NCI-H2081 (cell line): ENCODE measurements at regions not wholly inside any gene's neighbourhood (a gene's known extent, or its start where the extent isn't known, plus 50 kb on each side); places are given as distances from the start of the nearest gene placed in this dataset.
A peak's percentile ranks its signal among the peaks of the same experiment; 100 is the strongest.

Experiments used
- DNase-seq, 2 experiments: peaks; one replicate each; lab custom pipeline; 2025; lab: John Stamatoyannopoulos, UW

DNA sequence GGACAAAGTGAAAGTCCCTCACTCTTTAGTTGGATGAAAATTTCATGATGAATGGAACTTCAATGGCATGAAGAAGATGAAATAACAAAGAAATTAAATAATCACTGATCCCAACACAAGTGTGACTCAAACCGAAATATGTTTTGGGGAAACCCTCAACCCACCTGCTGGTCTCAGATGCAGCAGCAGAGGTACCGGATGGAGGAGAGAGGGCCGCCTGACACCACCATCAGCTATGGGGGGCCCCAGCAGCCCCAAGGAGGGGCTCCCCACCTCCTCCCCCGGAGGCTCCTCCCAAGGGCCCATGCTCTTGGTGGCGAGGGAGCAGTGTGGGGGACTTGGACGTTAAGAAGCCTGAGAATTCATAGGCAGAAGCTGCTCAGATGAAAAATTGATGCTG lies 137.2 kb upstream of the ADARB2 start:
- no peak for DNase-seq

DNA sequence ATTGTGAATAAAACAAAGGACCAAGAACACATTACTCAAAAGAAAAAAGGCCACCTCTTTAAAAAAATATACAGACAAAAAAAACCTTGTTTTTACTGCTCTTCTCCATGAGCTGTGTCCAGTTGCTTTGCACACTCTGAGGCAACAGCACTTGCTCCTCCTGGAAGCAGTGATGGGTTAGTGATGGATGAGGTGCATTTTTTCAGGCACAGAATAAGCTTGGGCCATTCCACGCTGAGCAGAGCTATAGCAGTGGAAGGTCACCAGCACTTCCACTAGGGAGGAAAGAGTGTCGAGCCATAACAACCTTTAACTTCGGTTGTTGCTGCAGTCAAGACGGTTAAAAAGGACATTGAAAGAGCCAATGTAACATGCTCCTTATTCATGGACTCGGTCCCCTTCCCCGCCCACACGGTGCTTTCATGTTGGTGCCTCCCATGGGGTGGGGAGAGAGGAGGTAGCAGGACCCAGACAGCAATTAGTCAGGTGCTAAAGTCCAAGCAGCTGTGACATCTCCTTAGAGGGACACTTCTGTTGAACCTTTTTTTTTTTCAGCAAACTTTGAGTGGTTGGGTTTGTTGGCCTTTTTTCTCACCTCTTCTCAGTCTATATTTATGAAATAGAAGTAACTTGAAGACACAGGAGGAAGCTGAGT lies 136.5 kb upstream of the ADARB2 start:
- DNase-seq, result no peak

DNA sequence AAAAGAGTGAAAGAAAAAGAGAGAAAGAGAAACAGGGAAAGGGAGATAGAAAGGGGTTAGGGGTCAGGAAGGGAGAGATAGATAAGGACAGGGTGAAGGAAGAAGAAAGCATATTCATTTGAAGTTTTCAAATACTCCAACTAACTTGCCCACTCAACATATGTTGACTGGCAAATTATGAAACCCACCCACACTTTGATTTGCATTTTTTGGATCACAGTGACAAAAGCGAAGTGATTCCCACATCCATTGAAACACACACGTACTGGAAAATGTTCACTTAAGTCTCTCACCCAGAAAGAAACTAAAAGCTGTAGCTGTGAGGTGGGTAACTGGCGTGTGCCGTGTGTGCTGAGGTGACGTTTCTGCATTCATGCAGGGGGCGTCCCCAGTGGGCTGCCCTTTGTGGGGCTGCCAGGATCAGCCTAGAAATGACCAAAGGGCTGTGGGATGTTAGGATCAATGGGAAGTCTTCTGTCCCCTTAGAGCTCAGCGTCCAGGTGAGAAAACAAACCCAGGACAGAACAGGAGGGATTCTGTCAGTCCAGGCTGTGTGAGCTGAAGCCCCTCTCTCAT lies 134.9 kb upstream of the ADARB2 start:
- DNase-seq, result no peak

DNA sequence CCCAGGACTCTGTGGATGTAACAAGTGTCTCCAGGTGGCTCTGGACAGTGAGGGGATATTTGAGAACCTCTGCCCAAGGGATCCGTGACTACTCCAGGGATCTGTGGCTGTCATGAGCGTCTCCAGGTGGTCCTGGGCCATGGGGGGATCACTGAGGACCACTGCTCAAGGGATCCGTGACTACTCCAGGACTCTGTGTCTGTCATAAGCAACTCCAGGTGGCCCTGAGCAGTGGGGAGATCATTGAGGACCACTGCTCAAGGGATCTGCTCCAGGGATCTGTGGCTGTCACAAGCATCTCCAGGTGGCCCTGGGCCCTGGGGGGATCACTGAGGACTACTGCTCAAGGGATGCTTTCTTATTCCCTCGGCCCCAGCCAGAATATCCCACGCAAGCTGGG lies 133.2 kb upstream of the ADARB2 start:
- DNase-seq, result no peak

DNA sequence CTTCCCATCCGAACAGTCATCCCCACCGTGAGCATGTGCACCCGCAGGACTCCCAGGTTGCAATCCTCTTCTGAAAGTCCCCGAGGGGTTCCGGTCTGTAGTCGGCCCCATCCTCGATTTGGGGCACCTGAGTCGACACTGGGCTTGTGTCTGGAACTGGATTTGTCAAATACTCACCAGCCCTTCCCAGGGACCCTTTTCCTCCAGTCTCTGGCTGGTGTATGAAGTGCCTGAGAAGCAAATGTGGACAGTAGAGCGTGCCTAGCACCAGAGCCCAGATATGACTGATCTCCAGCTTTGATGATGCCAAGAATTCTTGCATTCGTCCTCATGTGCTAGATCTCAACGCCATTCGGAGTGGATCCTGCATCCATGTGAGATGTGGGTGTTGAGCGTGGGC lies 132.5 kb upstream of the ADARB2 start:
- DNase-seq, result no peak

DNA sequence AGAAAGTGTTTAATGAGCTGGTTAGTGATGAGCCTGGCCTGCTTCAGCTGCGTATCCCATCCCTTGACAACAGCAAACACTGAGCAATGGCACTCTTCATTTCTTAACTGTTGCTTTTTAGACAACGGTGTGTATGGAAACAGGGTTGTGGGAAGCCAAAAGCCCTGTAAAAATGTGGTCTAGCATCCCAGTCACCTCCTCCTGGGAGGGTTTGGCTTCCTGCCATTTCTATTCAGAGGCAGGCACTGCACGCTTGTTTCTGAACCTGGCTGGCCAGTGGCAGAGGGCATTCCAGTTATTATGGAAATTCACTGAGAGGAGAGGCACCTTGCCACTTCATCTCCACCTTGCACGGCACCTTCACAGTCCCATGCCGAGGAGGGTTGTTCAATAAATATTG lies 123.0 kb upstream of the ADARB2 start:
- peak in 1 of 2 experiments; percentile 53 for DNase-seq

DNA sequence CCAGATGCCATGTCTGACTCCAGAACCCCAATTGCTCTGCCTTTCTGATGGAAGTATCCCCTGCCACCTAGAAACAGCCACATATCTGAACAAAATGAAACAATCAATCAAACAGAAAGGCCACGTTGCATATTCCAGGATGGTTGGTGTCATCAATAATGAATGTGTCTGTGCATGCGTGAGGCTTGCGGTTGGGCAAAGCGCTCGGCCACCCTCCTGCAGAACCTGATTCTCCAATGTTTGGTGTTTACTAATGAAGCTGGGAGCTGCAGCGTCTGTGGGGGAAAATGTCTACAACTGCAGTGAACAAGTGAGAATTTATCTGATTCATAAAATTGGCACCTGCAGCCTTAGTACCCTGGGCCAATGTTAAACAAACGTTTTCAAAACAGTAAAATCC lies 121.2 kb upstream of the ADARB2 start:
- DNase-seq, result no peak

DNA sequence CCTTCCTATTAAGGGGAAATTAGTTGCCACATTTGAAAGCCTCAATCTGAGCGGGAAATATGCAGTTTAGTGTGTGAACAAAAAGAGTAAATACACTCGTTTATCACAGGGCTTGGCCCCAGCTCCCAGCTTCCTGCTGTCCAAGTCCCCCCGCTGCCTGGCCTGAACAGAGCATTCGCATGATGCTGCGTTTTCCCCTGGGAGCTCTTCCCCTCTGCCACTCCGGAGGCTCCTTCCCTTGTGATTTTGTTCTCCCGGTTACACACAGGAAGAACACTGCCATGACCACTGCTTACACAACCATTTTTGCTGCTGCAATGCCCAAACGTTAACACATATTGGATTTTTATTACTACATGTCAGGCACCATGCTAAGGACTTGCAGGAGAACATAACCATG lies 120.7 kb upstream of the ADARB2 start:
- no peak for DNase-seq

DNA sequence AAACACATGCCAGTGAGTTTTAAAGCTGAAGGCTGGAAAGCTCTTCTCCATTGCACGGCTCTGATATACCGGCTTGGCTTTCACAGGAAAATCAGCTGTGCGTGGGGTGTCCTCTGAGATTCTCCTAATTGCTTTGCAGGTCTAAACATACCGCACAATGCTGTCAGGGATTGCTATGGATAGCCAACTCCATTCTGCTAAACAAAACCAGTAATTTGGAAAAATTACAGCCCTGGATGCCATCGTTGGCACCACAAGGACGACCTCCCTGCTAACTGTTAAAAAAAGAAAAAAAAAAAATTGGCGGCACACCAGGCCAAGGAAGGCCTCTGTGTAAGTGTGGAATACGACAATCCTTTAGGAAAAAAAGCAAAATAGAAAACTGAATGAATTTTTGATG lies 118.6 kb upstream of the ADARB2 start:
- no peak for DNase-seq

DNA sequence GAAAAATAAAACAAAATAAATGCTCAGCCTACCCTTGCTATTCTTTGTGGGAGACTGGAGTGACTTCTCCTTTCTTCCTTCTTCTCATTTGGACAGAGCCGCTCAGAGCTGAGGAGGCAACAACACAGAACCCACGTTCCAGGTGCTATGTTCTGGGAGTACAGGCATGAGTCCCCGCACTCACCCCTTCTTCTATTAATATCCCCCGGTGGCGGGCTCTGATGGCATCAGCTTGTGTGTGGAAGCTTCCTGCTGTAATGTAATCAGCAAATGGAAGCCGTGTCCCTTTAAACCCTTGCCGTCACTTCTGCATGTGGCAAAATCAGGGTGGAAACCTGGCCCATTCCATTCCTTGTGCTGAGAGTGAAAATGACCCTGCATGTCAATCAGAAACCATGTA lies 116.9 kb upstream of the ADARB2 start:
- no peak for DNase-seq

DNA sequence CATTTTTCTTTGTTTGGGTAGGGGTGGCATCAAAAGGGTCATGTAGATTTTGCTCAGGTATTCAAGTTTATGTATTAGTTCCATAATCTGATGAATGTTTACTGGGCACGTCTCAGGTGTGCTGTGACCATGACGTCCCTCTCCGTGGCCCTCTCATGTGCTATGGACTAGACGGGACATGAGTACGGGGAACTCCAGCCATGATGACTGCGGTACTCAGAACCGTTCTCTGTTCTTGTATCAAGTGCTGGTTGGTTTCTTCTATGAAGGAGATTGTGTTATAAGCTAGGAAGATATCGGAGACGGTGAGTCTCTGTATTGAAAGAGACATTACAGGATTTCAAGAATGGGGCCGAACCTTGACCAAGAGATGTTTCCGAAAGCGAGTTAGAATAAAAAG lies 116.5 kb upstream of the ADARB2 start:
- DNase-seq, result no peak

DNA sequence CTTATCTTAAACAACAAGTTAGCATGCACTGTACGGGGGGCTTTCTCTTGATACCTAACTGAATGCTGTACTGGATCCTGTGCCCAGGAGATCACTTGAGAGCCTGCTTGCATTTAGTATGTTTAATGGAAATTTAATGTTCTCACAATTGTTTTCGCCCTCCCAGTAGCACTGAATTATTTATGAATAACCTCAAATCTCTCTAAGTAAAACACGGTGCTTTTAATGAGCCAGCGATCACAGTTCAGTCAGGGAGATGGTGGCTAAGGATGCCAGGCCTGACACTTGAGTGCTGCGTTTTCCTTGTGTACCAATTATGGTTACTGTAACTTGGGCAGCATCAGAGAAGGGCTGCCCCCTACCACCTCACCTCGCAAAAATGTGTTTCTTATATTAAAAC lies 115.5 kb upstream of the ADARB2 start:
- DNase-seq, result no peak

DNA sequence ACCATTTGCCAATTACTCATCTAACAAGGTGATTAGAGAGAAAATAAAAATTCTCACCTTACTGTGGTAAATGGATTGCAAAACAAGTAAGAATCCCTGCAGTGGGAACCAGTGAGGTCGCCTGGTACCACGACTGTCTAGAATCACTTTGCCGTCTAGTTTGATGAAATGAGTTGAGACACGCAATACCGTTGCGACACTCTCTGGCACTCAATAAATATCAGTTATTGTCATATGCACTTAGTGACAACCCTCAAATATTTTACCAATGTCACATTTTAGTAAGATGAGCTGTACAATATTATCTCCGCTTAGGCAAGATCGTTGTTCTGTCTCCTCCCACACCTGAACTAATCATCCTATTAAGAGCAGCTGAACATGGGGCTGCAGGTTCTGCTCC lies 114.4 kb upstream of the ADARB2 start:
- DNase-seq, result no peak

DNA sequence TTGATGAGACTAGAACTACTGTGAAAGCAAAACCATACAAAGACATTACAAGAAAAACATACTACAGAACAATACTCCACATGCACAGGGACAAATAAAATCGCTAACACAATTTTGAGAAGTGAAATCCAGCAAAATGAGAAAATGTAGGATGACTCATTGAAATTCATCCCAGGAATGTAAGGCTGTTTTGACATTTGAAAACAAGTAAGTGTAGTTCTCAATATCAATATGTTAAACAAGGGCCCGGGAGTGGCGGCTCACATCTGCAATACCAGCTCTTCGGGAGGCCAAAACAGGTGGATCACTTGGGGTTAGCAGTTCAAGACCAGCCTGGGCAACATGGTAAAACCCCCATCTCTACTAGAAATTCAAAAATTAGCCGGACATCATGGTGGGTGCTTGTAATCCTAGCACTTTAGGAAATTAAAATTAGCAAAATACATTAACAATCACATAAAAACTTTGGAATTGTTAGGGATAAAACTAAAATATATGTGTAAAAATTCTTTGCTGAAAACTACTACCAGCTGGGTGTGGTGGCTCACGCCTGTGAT lies 113.7 kb upstream of the ADARB2 start:
- DNase-seq, result no peak

DNA sequence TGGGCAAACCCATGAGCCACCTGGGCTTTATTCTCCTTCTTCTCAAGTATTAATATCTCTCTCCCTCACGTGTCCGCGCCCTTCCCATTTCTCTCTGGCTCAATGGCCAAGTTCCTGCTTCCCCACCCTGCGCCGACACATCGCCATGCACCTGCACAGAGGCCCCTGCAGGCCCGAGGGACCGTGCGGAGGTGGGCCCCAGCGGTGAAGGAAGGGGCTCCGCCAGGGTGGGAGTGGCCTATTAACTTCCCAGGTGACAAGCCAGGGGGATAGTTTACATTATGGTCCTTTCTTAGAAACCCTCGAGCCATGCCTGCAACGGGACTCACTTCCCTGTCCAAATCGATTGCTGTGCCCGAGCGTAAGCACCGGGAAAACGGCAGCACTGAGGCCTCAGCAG lies 110.0 kb upstream of the ADARB2 start:
- no peak for DNase-seq

DNA sequence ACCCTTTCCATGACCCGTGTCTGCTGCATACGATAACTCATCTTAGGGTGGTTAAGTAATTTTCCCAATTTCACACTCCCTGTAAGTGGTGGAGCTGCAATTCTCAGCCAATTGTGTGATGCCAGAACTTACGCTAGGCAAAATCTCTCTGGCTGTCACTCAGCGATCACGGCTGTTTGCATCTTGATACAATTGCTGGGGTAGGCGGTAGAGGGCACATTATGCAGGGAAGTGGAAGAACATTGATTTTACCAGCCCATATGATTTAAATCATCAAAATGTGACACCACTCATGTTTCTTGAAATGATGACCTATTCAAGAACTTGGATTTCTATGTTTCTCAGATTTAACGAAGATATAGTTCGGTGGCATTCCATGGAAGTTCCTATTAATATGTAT lies 108.7 kb upstream of the ADARB2 start:
- DNase-seq, result no peak

DNA sequence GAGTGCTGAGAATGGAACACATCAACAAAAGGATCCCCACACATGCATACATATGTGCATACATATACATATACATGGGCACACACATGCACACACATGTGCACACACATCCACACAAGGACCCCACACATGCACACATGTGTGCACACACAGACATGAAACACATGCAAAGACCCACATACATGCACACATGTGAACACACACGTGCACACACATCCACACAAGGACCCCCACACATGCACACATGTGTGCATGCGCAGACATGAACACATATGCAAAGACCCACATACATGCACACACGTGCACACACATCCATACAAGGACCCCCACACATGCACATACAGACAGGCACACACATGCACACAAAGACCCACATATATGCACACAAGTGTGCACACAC lies 104.4 kb upstream of the ADARB2 start:
- DNase-seq, result no peak

DNA sequence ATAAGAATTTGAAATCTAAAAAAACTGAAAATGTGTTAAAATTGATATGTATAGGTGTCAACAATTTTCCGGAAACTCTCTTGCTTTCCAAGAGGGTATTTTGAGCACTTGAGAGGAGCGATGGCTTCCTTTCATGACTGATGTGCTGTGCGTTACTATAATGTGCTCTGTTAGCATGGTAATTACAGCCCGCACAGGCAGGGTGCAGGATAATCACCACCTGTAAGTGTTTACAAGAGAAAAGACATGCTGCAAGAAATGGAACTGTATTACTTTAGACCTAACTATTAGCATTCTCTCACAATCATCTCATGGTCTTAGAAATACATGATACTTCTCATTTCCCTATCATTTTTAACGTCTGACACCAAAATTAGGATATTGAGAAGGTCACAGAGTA lies 92.4 kb upstream of the ADARB2 start:
- peak in 1 of 2 experiments; percentile 42 for DNase-seq

DNA sequence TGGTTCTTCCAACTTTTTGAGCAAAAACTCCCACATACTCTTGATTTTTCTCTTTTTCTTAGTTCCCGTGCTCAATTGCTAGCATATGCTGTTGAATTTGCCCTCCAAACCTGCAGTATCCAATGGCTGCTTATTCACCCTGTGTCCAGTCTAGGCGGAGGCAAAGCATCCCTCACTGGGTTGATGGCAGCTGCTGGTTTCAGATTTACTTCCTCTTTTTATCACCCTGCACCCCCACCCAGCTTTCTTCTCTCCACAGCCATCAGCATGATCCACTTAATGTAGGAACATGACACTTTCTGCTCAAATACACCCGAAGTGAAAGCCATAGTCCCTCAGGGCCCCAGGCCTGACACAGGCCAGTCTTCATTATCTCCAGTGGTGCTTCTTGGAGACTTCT lies 87.6 kb upstream of the ADARB2 start:
- no peak for DNase-seq

DNA sequence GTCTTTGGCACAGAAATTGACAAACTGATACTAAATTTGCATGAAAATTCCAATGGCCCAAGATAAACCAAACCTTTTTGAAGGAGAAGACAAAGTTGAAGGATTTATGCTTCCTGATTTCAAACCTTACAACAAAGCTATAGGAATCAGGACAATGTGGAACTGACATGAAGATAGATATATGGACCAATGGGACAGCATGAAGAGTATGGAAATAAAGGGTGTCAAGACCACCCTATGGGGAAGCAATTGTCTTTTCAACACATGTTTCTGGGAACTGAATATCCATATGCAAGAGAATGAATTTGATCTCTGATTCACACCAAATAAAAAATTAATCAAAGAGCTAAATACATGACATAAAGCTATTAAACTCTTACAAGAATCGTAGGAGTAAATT lies 77.2 kb upstream of the ADARB2 start:
- no peak for DNase-seq

DNA sequence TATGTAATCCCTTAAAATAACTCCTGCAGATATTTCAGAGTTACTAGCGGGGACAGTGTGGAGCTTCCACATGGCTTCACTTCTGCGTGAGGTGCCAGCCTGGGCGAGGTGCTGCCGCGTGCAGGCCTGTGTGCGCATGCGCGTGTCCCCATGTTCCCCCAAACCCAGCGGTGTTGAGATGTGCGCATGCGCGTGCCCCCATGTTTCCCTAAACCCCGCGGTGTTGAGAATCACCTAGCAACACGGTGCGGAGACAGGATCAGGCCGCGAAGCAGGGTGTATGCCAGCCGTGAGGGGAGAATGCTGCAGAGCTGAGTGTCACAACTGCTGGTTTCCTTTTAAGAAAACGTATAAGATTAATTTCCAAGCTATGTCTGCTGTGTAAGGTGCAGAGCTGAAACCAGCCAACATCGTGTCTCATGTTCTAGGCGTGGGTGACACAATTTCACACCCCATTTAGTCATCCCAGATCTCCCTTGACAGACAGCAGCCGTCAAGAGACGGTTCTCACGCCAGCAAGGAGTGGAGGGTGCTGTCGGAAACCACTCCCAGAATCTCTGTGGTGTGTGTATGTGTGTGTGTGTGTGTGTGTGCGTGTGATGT lies 71.9 kb upstream of the ADARB2 start:
- no peak for DNase-seq

DNA sequence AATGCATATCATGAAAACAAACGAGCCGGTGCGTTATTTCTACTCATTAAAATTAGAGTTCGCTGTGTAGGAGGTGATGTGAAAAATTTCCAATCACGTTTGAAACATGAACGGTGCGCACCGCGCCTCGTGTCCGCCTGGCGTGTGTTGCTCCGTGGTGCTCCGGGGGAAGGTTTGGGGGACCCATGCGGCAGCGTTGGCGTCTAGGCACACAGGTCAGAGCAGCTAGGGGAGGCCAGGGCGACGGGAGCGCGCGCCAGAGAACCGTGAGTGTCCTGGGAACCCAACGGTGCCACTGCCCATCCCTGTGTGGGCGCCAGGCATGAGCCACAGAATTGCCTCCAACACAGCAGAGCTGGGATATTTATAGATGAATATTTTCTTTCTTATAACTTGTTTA lies 70.6 kb upstream of the ADARB2 start:
- DNase-seq, result no peak

DNA sequence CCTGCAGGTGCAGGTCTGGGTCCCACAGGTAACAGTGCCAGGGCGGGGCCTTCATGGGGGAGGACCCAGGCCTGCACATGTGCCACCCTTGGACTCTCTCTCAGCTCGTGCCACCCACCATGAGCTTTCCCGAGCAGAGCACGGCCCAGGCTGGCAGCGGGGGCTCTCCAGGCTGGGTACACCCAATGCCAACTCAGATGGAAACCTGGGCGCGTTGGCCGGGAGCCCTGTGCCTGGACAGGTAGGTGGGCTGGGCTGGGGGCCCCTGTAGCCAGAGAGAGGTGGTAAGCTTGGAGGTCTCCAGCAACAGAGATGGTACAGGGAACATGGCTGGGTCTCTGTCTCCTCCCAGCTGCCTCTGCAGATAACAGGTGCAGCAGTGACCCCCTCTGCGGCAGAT lies 69.9 kb upstream of the ADARB2 start:
- DNase-seq, result no peak

DNA sequence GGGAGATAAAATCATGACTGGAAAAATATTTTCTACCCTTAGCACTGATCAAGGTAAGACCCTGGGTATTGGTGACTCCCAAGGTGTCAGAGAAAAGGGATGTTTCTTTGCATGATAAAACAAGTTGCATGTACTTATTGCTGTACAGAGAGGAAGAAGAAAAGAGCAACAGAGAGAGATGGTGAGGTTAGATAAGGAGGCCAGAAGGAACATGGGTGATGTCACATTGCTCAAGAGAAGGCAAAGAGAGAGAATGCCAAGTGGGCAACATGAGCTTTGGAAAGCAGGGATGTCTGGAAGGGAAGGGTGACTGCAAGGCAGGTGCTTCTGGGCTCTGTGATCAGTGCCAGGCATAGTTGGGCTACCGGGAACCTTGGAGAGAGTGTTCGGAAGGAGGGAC lies 65.1 kb upstream of the ADARB2 start:
- no peak for DNase-seq
